Stimulated activated CD8-positive, alpha-beta memory T cell treated with anti-CD3 and anti-CD28 coated beads, Interleukin-7, amount 100 ng/mL, for 24 hours (primary cell): ENCODE measurements at regions not wholly inside any gene's neighbourhood (a gene's known extent, or its start where the extent isn't known, plus 50 kb on each side); places are given as distances from the start of the nearest gene placed in this dataset.

ENCODE experiments used
- DNase-seq: peaks from one replicate; pipeline ENCODE4 v3.0.0-alpha.2; 2020; ENCODE audit warnings: low read depth

GRCh38 chr9:99762470-99762869, 59.2 kb upstream of the NR4A3 start:
- no peak for DNase-seq
